ENCODE measurements at regions not wholly inside any gene's neighbourhood (a gene's known extent, or its start where the extent isn't known, plus 50 kb on each side); places are given as distances from the start of the nearest gene placed in this dataset.

- no peak for TF ChIP-seq POLR2AphosphoS5 (IDR thresholded peaks at IDR 0.05; ENCODE audit: borderline replicate concordance, low read depth, low read length)
- TF ChIP-seq EZH2 (IDR thresholded peaks at IDR 0.05): no peak
- no peak for TF ChIP-seq FOXP2 (optimal IDR thresholded peaks at IDR 0.05; ENCODE audit: control extremely low read depth, extremely low read length, insufficient read depth)
Measured at GRCh38 chr20:63124782-63125580, 91.0 kb downstream of the YTHDF1 start.

Measured in SK-N-MC (cell line).